GM12892 (cell line): ENCODE measurements at regions not wholly inside any gene's neighbourhood (a gene's known extent, or its start where the extent isn't known, plus 50 kb on each side); places are given as distances from the start of the nearest gene placed in this dataset.

ENCODE experiments used
- POLR2A ChIP-seq: IDR thresholded peaks from 2 replicates; pipeline ENCODE4 v1.6.1; 2011; ENCODE audit warnings: low read depth, low read length, control low read depth
- POLR2AphosphoS5 ChIP-seq: IDR thresholded peaks from 2 replicates; pipeline ENCODE4 v1.6.1; 2011; ENCODE audit warnings: low read depth, low read length, control low read depth
- TAF1 ChIP-seq: IDR thresholded peaks from 2 replicates; pipeline ENCODE4 v1.6.1; 2011; ENCODE audit warnings: low read depth, mild to moderate bottlenecking, control low read depth, low read length, borderline replicate concordance

DNA sequence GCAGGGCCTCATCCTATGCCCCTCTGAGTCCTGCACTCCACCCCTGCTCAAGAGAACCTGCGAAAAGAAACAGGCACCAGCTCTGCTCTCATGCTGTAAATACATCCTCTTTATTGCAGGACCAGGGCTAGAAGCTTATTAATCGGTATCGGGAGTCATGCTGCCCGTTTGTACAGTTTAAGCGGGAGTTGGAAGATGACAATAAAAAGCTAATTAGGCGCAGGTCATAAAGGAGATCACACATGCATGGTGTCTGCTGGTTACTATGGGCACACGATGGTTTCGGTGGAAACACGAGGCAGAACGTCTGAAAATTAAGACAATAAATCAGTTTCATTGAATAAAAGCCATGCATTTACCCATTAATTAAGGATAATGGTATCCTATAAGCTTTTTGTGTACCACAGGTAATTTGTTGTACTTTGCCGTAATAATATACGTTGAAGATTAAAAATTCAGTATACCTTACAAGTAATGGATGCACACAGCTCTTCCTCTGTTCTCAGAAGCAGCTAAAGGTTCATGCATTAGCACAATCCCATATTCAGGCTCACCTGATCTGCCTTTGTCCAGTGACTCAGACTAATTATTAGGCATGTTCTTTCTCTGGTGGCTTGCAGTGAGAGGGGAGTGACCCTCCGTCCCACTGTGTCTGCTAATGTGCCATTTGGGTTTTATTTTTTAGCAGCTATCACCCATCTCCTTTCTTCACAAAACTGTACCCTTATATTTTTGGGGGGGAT, 406.0 kb downstream of the TSHZ3 start:
- TF ChIP-seq POLR2AphosphoS5 (no peak), POLR2A (no peak), TAF1 (no peak)
